Endodermal cell (in vitro differentiated cells): ENCODE measurements at regions not wholly inside any gene's neighbourhood (a gene's known extent, or its start where the extent isn't known, plus 50 kb on each side); places are given as distances from the start of the nearest gene placed in this dataset.

Experiments
- DNase-seq: peaks from one replicate; pipeline ENCODE4 v3.0.0-alpha.2; 2017
- H3K27ac ChIP-seq: 2 replicates; pipeline ENCODE4 v1.5.1; 2013; ENCODE audit warnings: mild to moderate bottlenecking, low read depth, low read length, moderate library complexity
- H3K27me3 ChIP-seq: 2 replicates; pipeline ENCODE4 v1.6.1; 2013; ENCODE audit warnings: mild to moderate bottlenecking, low read length, moderate library complexity; ENCODE audit not compliant: insufficient read depth, control insufficient read depth, poor library complexity, severe bottlenecking
- H3K36me3 ChIP-seq: 2 replicates; pipeline ENCODE4 v1.7.0; 2013; ENCODE audit warnings: mild to moderate bottlenecking, low read length, moderate library complexity; ENCODE audit not compliant: control insufficient read depth, insufficient read depth
- H3K4me1 ChIP-seq: one replicate; pipeline ENCODE4 v1.7.0; 2013; ENCODE audit warnings: low read length; ENCODE audit not compliant: control insufficient read depth, insufficient read depth
- H3K4me3 ChIP-seq: 2 replicates; pipeline ENCODE4 v1.5.1; 2013; ENCODE audit warnings: mild to moderate bottlenecking, low read length, moderate library complexity
- H3K9ac ChIP-seq: 2 replicates; pipeline ENCODE4 v1.6.1; 2013; ENCODE audit warnings: mild to moderate bottlenecking, low read length, moderate library complexity; ENCODE audit not compliant: poor library complexity, severe bottlenecking; ENCODE audit errors: extremely low read depth
- H3K9me3 ChIP-seq: 2 replicates; pipeline ENCODE4 v1.6.1; 2013; ENCODE audit warnings: mild to moderate bottlenecking, low read length, moderate library complexity; ENCODE audit not compliant: control insufficient read depth
- H3K27ac Mint-ChIP-seq: 2 replicates; pipeline ENCODE4 v1.8.0; 2020; ENCODE audit warnings: mixed read lengths
- H3K27me3 Mint-ChIP-seq: 2 replicates; pipeline ENCODE4 v1.8.0; 2021; ENCODE audit warnings: mild to moderate bottlenecking, mixed read lengths; ENCODE audit not compliant: insufficient read depth
- H3K36me3 Mint-ChIP-seq: 2 replicates; pipeline ENCODE4 v1.8.0; 2020; ENCODE audit warnings: low read depth, mixed read lengths
- H3K4me1 Mint-ChIP-seq: 2 replicates; pipeline ENCODE4 v1.8.0; 2020; ENCODE audit warnings: mixed read lengths
- H3K4me3 Mint-ChIP-seq: 2 replicates; pipeline ENCODE4 v1.8.0; 2020; ENCODE audit warnings: mild to moderate bottlenecking, moderate library complexity, mixed read lengths
- H3K9me3 Mint-ChIP-seq: 2 replicates; pipeline ENCODE4 v1.8.0; 2020; ENCODE audit warnings: mild to moderate bottlenecking, mixed read lengths
- CTCF ChIP-seq: fragments of 200-600 bp; sonication (generic); conservative IDR thresholded peaks from 2 replicates; pipeline ENCODE4 v1.5.0; 2021; ENCODE audit warnings: antibody characterized with exemption, mild to moderate bottlenecking
- WGBS, 2 experiments: methylation state at CpG; one replicate each; pipeline versions ENCODE4 v1.1.5 to v1.1.7; 2013; ENCODE audit warnings: missing lambda C conversion rate in 2 of 2, mixed read lengths in 1 of 2; ENCODE audit not compliant: insufficient coverage in 1 of 2, insufficient read length in 1 of 2; 5-methylcytosine and 5-hydroxymethylcytosine counted together

- peaks cover 3% of the 10 kb centered on the region for H3K27me3 Mint-ChIP-seq
- H3K9ac ChIP-seq, result no peak overlapping the region
- H3K4me1 ChIP-seq, result no peaks in the 10 kb centered on the region
- peaks cover 16% of the 10 kb centered on the region for H3K9me3 ChIP-seq
- peaks cover 4% of the 10 kb centered on the region for H3K9me3 Mint-ChIP-seq
- no peak overlapping the region for H3K4me3 Mint-ChIP-seq
- peaks cover 20% of the 10 kb centered on the region for H3K4me1 Mint-ChIP-seq
- H3K27me3 ChIP-seq, result no peaks in the 10 kb centered on the region
- peak overlapping the region; percentile 37 for H3K27ac Mint-ChIP-seq
- H3K36me3 Mint-ChIP-seq, result peaks cover 7% of the 10 kb centered on the region
- no peak for TF ChIP-seq CTCF
- 91% methylated on average over 1 of the region's 1 CpG; no CpG with 5 or more reads in 1 of the 2 experiments for WGBS, 2 experiments
- no peak overlapping the region for H3K4me3 ChIP-seq
- DNase-seq, result no peak
- no peaks in the 10 kb centered on the region for H3K36me3 ChIP-seq
- no peak overlapping the region for H3K27ac ChIP-seq
These were observed 1576.8 kb upstream of the GOT2 start for GRCh38 chr16:60310846-60311445.

- Mint-ChIP-seq H3K4me3 (no peak overlapping the region), H3K27me3 (peaks cover 3% of the 10 kb centered on the region), H3K27ac (no peak overlapping the region), H3K9me3 (peaks cover 4% of the 10 kb centered on the region), H3K36me3 (peaks cover 7% of the 10 kb centered on the region), H3K4me1 (peaks cover 1% of the 10 kb centered on the region)
- WGBS, 2 experiments, result 36 to 72% methylated on average over 1 to 2 of the region's 2 CpGs
- no peak for TF ChIP-seq CTCF
- H3K4me1 ChIP-seq, result no peaks in the 10 kb centered on the region
- H3K27me3 ChIP-seq, result no peaks in the 10 kb centered on the region
- DNase-seq, result no peak
- no peak overlapping the region for H3K4me3 ChIP-seq
- H3K9me3 ChIP-seq, result peaks cover 16% of the 10 kb centered on the region
- no peak overlapping the region for H3K9ac ChIP-seq
- H3K36me3 ChIP-seq, result no peaks in the 10 kb centered on the region
- H3K27ac ChIP-seq, result no peak overlapping the region
These were observed 1570.6 kb upstream of the GOT2 start for GRCh38 chr16:60304720-60305119.

- H3K27me3 Mint-ChIP-seq, result peaks cover 3% of the 10 kb centered on the region
- Histone ChIP-seq H3K9me3 (peaks cover 14% of the 10 kb centered on the region), H3K4me1 (no peaks in the 10 kb centered on the region), H3K4me3 (no peak overlapping the region), H3K9ac (no peak overlapping the region), H3K27me3 (no peaks in the 10 kb centered on the region), H3K27ac (no peak overlapping the region), H3K36me3 (no peaks in the 10 kb centered on the region)
- H3K4me3 Mint-ChIP-seq, result no peak overlapping the region
- no peak for TF ChIP-seq CTCF
- no peak for DNase-seq
- peaks cover 1% of the 10 kb centered on the region for H3K4me1 Mint-ChIP-seq
- WGBS, 2 experiments, result 91% methylated on average over 4 of the region's 4 CpGs; no CpG with 5 or more reads in 1 of the 2 experiments
- H3K36me3 Mint-ChIP-seq, result peaks cover 7% of the 10 kb centered on the region
- no peak overlapping the region for H3K27ac Mint-ChIP-seq
- H3K9me3 Mint-ChIP-seq, result peaks cover 4% of the 10 kb centered on the region
These were observed 1570.0 kb upstream of the GOT2 start for GRCh38 chr16:60304066-60304465.
